ENCODE measurements at regions not wholly inside any gene's neighbourhood (a gene's known extent, or its start where the extent isn't known, plus 50 kb on each side); places are given as distances from the start of the nearest gene placed in this dataset.
"Not testable (repeated sequence)": the region's sequence is repeated elsewhere in the genome, so short reads cannot be mapped to it uniquely, and the experiment has no call there.

GRCh38 chr10:81127931-81128330, 590.2 kb downstream of the SH2D4B start:
- no peak for DNase-seq

GRCh38 chr10:81130014-81130413, 592.3 kb downstream of the SH2D4B start:
- DNase-seq = no peak

GRCh38 chr10:81135851-81136250, 598.1 kb downstream of the SH2D4B start:
- no peak for DNase-seq

GRCh38 chr10:81136261-81136660, 598.6 kb downstream of the SH2D4B start:
- DNase-seq = no peak

GRCh38 chr10:81145975-81146374, 608.3 kb downstream of the SH2D4B start:
- no peak for DNase-seq

GRCh38 chr10:81146436-81146835, 608.7 kb downstream of the SH2D4B start:
- DNase-seq = no peak

GRCh38 chr10:81152656-81153055, 615.0 kb downstream of the SH2D4B start:
- DNase-seq = no peak

- DNase-seq = no peak
Measured at GRCh38 chr10:81157681-81158080, 620.0 kb downstream of the SH2D4B start.

GRCh38 chr10:81177651-81178244, 640.0 kb downstream of the SH2D4B start:
- DNase-seq = no peak

- DNase-seq = no peak
Measured at GRCh38 chr10:81179324-81179723, 641.6 kb downstream of the SH2D4B start.

- peak; percentile 1 to 39 (median 24) for DNase-seq
Measured at GRCh38 chr10:81179805-81180452, 642.2 kb downstream of the SH2D4B start.

GRCh38 chr10:81182296-81182695, 644.6 kb downstream of the SH2D4B start:
- DNase-seq = no peak

GRCh38 chr10:81192221-81192788, 654.6 kb downstream of the SH2D4B start:
- no peak for DNase-seq

- no peak for DNase-seq
Measured at GRCh38 chr10:81200801-81201200, 663.1 kb downstream of the SH2D4B start.

GRCh38 chr10:81207359-81207758, 667.6 kb upstream of the NRG3 start:
- not testable (repeated sequence) for DNase-seq

- no peak for DNase-seq
Measured at GRCh38 chr10:81213370-81213769, 661.6 kb upstream of the NRG3 start.

- no peak for DNase-seq
Measured at GRCh38 chr10:81215498-81215897, 659.5 kb upstream of the NRG3 start.

- no peak for DNase-seq
Measured at GRCh38 chr10:81216949-81217348, 658.0 kb upstream of the NRG3 start.

GRCh38 chr10:81218307-81218706, 656.7 kb upstream of the NRG3 start:
- DNase-seq = no peak

- no peak for DNase-seq
Measured at GRCh38 chr10:81219758-81220157, 655.2 kb upstream of the NRG3 start.

- no peak for DNase-seq
Measured at GRCh38 chr10:81248886-81249285, 626.1 kb upstream of the NRG3 start.

- DNase-seq = no peak
Measured at GRCh38 chr10:81251457-81252115, 623.4 kb upstream of the NRG3 start.

GRCh38 chr10:81264991-81265390, 610.0 kb upstream of the NRG3 start:
- DNase-seq = not testable (repeated sequence)

GRCh38 chr10:81270051-81270450, 604.9 kb upstream of the NRG3 start:
- DNase-seq = no peak

All from suppressor macrophage (primary cell).